GM21737 (cell line): ENCODE measurements at regions not wholly inside any gene's neighbourhood (a gene's known extent, or its start where the extent isn't known, plus 50 kb on each side); places are given as distances from the start of the nearest gene placed in this dataset.
A peak's percentile ranks its signal among the peaks of the same experiment; 100 is the strongest.
"Not testable (repeated sequence)": the region's sequence is repeated elsewhere in the genome, so short reads cannot be mapped to it uniquely, and the experiment has no call there.

Source experiments
- ATAC-seq: cut with Tn5 transposase; IDR thresholded peaks from one replicate; pipeline ENCODE4 v1.9.1; 2021; ENCODE audit warnings: mild to moderate bottlenecking, moderate library complexity; ENCODE audit not compliant: unreplicated experiment

DNA sequence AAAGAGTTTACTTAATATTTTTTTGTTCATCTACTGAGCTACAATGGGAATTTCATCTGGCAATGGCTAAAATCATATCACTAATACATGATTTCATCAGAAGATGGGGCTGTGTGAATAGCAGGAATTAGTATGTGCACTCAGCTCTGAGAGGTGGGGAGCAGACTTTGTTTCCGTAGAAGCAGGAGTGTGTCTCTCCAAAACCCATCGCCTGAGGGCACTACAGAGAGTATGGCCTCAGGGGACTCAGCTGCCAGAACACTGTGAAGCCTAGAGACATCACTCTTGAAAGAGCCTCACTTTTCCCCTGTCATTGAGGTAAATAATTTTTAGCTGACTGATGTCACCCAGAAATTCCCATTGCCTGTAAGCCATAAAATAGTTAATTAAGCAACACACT is 261.4 kb upstream of the ISX start:
- no peak for ATAC-seq

DNA sequence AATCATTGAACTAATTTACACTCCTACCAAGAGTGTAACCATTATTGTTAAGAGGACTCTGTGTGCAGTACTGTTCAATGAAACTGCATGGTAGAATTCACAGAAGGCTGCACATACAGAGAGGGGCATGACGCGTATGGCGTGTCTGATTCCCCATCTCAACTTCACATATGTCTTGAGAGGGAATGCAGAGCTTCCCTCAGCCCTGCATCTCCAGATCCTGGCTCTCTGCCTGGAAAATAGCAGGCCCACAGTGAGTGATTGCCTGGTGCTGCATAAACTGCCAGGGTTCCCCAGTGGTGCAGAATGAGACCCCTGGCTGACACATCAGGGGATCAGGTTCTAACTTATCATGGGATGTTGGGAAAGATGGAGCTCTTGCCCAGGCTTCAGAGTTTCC is 260.2 kb upstream of the ISX start:
- ATAC-seq = no peak

DNA sequence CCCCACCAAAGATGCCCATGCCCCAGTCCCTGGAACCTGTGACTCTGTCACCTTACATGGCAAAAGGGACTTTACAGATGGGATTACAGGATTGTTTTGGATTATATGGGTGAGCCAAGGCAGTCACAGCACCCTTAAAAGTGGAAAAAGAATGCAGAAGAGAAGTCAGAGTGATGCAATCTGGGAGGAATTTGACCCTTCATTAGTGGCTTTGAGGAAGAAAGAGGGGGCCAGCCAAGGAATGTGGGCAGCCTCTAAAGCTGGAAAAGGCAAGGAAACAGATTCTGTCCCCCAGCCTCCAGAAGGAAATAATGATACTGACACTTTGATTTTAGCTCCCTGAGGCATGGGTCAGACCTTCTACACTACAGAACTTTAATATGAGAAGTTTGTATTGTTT is 257.3 kb upstream of the ISX start:
- ATAC-seq = no peak

DNA sequence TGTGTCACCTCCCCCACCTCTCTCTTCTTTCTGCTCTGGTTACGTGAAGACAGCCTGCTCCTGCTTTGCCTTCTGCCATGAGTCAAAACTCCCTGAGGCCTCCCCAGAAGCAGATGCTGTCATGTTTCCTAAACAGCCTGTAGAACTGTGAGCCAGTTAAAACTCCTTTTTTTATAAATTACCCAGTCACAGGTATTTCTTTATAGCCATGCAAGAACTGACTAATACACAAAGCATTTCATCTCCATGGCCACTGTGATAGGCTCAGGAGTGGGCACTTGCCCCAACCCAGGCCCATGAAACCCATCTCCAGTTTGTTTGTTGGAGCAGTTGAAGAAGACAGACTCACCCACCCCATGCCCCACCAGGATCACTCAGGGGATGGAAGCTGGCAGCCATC is 253.3 kb upstream of the ISX start:
- ATAC-seq = no peak

DNA sequence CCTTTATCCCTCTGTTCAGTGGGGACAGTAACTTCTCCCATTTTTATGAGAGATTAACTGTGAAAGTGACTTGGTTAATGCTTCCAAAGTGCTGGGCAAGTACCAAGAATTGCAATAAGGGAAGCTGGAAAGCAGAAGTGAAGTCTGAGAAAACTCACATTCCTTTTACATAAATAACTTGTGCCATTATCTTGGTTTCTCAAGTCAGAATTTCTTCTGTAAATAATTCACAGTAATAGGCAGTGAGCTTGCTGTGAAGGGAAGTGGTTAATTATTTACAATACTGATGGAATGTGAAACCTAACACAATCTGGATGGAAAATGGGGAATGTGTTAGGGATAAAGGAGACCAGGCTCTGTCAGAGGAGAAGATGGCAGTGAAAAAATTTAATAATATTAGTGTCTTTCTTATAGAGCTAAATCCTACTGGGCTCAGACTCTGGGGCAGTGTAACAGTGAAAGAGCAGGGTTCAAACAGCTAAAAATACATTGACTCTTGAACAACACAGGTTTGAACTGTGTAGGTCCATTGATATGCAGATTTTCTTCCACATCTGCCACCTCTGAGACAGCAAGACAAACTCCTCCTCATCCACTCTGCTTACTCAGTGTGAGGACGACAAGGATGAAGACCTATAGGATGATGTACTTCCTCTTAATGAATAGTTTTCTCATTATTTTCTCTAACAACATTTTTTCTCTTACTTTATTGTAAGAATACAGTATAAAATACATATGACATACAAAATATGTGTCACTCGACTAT is 251.5 kb upstream of the ISX start:
- no peak for ATAC-seq

DNA sequence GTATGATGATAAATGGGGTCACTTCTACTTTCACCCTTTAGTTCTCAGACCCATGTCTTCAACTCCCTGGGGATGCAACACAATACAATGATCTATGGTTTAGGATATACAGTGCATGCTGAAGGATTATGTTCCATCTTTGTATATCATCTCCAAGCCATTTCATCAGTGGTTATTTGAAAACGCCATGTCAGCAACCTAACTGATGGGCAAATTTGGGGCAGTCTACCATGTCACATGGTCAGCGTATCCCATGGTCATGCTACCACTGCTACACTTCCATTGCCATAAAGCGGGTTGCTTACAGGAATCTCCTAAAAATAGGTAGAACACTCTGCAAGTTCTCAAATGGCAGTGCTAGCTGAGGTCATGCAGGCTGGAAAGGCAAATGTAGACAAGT is 236.5 kb upstream of the ISX start:
- ATAC-seq = no peak

DNA sequence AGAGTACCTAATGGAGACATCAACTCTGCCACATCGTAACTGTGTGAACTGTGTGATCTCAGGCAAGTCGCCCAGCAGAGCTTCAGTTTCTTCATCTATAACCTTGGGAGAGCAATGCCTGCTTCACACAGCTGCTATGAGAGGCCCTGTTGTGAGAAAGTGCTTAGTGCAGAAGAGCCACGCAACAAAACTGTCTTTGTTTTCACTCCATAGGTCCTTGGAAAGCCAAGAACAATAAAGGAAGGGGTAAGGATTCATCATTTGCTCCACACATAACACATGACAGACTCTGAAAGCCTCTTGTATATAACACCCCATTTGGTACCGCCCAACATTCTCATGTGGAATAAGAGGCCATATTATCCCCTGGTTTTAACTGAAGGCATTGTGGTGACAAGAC is 231.9 kb upstream of the ISX start:
- ATAC-seq = no peak

DNA sequence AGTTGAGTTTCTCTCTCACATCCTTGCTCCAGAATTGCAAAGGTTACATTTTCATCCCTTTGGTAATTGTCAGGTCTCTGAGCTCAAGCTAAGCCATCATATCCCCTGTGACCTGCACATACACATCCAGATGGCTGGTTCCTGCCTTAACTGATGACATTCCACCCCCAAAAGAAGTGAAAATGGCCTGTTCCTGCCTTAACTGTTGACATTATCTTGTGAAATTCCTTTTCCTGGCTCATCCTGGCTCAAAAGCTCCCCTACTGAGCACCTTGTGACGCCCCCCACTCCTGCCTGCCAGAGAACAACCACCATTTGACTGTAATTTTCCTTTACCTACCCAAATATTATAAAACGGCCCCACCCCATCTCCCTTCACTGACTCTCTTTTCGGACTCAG is 231.4 kb upstream of the ISX start:
- not testable (repeated sequence) for ATAC-seq

DNA sequence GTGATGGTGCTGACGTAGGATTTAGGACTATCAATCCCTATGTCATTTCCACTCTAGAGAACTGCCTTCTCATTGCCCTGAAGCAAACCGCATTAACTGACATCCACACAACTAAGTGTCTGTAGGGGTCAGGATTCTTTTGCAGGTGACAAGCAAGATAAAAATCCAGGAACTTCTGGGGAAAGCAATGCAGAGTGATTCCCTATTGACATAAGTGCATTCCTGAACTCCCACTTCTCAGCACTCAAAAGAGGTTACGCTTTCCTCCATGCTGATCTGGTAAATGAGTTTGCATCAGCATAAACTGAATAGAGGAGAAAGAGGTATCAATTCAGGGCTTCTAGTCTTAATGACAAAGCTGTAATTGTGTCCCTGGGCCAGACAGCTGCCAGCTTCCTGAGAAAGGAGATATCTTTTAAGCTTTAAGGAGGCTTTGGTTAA is 224.6 kb upstream of the ISX start:
- no peak for ATAC-seq

DNA sequence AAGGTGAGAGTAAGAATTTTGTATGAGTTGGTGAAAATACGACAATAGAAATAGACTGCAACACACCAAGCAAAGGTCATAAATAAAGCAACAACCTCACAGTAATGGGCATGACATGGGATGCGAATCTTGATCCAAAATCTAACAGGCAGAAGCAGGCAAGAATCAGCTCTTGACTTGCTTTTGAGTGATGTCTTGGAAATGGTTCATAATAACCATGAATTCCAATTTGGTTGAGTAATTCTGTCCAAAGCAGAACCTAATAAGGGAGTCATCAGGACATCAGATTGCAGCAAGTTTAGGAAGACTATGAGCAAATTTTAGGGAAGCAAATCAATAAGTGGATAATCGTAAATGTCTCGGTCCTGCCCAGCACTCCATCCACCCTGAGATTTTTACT is 224.0 kb upstream of the ISX start:
- no peak for ATAC-seq

DNA sequence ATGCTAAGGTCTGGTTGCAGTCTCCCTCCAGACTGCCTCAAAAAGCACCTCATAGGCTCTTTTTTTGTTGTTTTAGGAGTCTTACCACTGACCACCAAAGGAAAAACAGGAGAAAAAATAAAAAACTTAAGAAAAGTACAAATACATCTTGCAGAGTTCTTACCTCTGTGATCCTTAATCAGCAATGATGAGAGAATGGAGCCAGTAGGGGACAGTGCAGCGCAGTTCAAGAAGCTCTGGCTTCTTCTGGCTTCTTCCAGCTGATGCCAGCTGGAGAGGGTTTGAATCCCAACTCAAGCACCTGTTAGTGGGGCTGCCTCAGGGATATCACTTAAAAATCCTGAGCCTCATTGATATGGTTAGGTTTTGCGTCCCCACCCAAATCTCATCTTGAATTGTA is 223.3 kb upstream of the ISX start:
- no peak for ATAC-seq

DNA sequence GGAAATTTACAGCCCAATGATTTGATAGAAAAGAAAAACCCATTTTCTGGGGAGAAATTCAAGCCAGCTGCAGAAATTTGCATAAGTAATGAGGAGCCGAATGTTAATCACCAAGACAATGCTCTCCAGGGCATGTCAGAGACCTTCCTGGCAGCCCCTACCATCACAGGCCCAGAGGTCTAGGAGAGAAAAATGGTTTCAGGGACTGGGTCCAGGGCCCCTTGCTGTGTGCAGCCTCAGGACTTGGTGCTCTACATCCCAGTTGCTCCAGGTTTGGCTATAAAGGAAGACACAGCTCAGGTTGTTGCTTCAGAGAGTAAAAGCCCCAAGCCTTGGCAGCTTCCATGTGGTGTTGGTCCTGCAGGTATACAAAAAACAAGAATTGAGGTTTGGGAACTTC is 222.2 kb upstream of the ISX start:
- not testable (repeated sequence) for ATAC-seq

DNA sequence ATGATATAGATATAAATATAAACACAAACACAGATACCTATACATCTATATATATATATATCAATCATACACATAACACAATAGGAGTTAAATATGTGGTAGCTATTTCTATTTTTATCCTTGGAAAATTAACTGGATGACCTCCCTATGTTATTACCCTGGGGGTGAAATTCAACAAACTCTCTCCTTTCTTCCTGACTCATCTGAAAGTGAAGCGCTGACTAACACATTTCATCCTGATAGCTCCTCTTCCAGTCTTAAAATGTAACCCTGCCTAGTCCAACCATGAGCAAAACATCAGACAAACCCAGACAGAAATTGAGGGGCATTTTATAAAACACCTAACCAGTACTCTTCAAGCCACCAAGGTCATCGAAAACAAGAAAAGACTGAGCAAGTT is 220.6 kb upstream of the ISX start:
- no peak for ATAC-seq

DNA sequence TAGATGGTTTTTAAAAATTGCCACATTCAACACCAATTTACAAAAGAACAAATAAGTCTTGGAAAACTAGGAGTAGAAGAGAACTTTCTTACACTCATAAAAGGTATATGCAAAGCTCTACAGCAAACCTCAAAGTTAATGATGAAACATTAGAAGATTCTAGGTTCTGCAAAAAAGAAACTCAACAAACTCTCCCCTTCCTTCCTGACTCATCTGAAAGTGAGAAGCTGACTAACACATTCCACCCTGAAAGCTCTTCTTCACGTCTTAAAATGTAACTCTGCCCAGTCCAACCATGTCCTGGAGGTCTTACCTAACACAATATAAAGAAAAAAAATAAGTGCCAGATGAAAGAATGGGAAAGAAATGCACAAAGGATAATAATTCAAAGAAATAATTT is 218.9 kb upstream of the ISX start:
- peak; percentile 72 for ATAC-seq

DNA sequence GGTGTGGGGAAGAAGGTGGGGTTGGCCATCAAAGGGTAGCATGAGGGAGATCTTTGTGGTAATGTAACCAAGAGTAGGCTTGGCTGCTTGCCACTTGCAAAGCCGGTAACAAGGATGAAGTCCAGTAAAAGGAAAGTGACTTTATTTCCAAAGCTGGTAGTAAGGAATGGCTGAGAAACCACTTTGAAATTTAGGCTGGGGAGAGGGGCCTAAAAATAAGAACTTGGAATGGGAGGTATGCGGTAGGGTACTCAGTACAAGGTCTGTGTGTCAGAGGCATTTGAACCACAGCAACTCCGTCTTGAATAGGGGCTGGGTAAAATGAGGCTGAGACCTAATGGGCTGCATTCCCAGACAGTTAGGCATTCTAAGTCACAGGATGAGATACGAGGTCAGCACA is 216.0 kb upstream of the ISX start:
- ATAC-seq = no peak

DNA sequence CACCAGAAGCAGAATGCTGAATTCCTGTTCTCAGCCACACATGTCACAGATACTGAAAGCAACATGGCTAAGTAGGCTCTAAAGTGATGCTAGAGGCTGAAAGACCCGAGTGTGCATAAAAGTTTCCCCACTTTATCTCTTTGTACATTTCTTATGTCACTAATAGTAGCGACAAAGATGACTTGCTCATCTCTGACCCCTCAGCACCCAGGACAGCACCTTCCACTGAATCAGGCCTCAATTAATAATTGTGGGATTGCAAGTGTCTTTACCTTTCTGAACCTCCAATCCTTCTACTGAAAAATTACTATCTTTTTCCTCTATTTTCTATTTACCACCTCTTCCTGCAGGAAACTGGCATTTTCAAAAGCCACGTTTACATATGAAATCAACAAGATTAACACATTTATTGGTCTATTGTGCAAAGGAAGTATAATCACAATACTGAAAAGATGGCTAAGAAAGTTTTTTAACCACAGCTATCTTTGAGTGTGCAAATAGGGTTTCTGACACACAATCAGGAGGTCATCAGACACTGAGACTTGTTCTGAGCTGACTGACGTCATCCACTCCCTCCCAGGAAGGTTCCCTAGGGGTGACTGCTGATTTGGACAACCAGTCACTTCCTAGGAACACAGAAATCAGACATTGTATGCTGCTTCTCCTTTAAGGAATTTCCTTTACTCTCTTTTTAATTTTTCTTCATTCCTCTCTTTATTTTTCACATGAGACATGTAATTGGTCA is 213.9 kb upstream of the ISX start:
- no peak for ATAC-seq

DNA sequence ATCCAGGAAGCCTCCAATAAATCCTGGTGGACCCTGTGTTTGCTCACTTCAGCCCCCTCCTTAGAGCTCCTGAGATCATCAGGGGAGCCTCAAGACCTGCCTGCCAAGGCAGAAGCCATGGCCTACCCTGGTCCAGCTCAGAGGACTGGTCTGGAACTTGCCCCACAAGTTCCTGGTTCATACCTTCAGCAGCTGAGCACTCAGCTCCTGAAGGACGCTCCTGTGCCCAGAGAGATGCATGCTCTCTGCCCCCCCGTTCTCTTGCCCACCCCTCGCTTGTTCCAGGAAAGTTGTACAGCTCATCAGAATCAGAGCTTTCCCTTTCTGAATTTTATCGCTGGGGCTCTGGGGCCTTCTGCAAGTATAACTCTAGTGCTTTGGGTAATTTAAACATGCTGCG is 210.5 kb upstream of the ISX start:
- no peak for ATAC-seq

DNA sequence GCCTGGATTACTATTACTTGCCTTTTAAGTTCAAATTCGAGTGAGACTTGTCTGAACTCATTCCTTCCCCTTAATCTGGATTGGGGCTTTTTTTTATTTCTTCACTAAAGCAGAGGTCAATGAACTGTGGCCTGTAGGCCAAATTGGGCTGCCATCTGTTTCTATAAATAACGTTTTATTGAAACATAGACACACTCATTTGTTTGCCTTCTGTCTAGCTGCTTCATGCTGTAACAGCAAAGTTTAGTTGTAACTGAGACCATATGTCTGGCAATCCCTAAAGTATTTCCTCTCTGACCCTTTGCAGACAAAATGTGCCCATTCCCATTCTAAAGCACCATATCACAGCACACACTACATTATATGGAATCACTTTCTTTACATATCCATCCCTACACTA is 207.9 kb upstream of the ISX start:
- ATAC-seq = no peak

DNA sequence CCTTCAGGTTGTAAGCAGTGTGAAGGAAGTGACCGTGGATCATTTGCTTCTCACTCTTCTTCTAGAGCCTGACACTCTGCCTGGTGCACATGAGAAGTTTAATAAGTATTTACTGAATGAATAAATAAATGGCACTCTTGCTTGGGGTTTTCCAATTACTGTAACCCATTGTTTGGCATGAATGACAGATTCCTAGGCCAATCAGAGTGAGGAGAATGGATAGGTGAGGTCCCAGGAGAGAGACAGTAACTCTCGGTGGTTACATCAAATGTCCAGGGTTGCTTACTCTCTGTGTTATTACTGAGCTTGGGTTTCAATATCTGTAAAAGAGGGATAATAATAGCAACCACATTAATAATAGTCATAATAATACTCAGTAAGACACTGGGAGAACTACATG is 204.2 kb upstream of the ISX start:
- no peak for ATAC-seq

DNA sequence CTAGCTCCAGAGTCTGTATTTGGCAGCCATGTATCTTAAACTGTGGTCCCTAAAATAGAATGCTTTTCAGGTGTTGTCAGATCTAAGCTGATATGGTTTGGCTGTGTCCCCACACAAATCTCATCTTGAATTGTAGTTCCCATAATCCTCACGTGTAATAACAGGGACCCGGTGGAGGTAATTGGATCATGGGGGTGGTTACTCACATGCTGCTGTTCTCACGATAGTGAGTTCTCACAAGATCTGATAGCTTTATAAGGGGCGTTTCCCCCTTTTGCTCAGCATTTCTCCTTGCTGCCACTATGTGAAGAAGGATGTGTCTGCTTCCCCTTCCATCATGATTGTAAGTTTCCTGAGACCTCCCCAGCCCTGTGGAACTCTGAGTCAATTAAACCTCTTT is 199.9 kb upstream of the ISX start:
- no peak for ATAC-seq

DNA sequence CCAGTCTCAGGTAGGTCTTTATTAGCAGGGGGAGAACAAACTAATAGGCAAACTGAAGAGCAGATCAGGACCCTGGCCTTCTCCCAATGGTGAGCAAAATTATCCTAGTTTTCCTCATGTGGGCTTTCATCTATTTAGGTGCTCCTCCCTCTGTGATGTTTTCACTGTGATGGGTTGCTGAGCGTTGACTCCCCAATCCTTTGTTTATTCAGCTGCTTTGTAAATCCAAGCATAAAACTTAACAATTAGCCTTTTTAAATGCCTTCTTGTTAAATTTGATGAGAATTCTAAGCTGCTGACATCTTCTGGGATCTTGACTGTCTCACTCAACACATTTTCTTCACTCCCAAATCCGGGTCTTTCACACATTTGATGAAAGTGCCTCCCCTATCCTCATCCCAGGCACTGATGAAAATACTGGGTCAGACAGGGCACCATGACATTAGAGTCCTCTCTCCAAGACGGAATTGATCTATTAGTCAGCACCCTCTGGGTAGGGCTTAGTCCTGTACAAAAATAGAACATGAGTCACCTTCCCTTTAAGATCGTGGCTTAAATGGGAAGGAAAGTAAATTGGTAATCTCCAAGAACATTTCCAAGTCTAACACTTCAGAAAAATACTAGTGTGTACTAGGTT is 199.3 kb upstream of the ISX start:
- no peak for ATAC-seq

DNA sequence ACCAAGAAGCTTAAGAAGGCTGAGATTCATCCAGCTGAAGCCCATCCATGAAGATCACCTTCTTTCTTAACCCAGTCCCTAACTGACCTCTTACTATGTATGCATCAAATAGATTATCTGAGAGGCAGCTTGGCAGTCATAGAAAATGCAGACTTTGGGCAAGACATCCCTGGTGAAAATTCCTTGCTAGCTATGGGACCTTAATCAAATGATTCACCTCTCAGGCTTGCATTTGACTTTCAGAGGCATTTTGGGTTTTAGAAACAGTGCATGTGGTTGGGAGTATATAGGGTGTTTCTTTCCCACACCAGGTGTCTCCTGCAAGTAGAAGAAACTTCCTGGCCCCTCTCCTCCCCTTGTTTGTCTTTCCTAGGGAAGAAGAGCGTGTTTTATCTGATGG is 188.5 kb upstream of the ISX start:
- no peak for ATAC-seq
